GM18505 (cell line): ENCODE measurements at regions not wholly inside any gene's neighbourhood (a gene's known extent, or its start where the extent isn't known, plus 50 kb on each side); places are given as distances from the start of the nearest gene placed in this dataset.

ENCODE experiments used
- ATAC-seq: cut with Tn5 transposase; IDR thresholded peaks from one replicate; pipeline ENCODE4 v1.9.1; 2021; ENCODE audit not compliant: unreplicated experiment
- POLR2A ChIP-seq: IDR thresholded peaks from 4 replicates; pipeline ENCODE4 v1.6.1; 2011; ENCODE audit warnings: borderline replicate concordance; ENCODE audit not compliant: insufficient read depth, insufficient read length; ENCODE audit errors: extremely low read depth

- ATAC-seq, result no peak
Observed at GRCh38 chr13:89270736-89271135, 1599.6 kb downstream of the SLITRK5 start.

GRCh38 chr13:89279374-89279773 is 1608.2 kb downstream of the SLITRK5 start:
- ATAC-seq, result no peak
- TF ChIP-seq POLR2A, result no peak

More at GRCh38 chr13:89270736-89271135, 1599.6 kb downstream of the SLITRK5 start:
- no peak for TF ChIP-seq POLR2A

GRCh38 chr13:89281331-89281730 is 1610.2 kb downstream of the SLITRK5 start:
- ATAC-seq, result no peak
- no peak for TF ChIP-seq POLR2A

- no peak for TF ChIP-seq POLR2A
Observed at GRCh38 chr13:89282241-89282640, 1611.1 kb downstream of the SLITRK5 start.

GRCh38 chr13:89287381-89287780 is 1616.2 kb downstream of the SLITRK5 start:
- TF ChIP-seq POLR2A, result no peak
- ATAC-seq, result no peak

More at GRCh38 chr13:89282241-89282640, 1611.1 kb downstream of the SLITRK5 start:
- no peak for ATAC-seq

GRCh38 chr13:89294115-89294867 is 1623.1 kb downstream of the SLITRK5 start:
- TF ChIP-seq POLR2A, result no peak
- ATAC-seq, result no peak

- TF ChIP-seq POLR2A, result no peak
Observed at GRCh38 chr13:89307278-89307677, 1636.1 kb downstream of the SLITRK5 start.

GRCh38 chr13:89310943-89311672 is 1639.9 kb downstream of the SLITRK5 start:
- TF ChIP-seq POLR2A, result no peak
- no peak for ATAC-seq

More at GRCh38 chr13:89307278-89307677, 1636.1 kb downstream of the SLITRK5 start:
- no peak for ATAC-seq

- ATAC-seq, result no peak
- TF ChIP-seq POLR2A, result no peak
Observed at GRCh38 chr13:89315287-89315686, 1644.1 kb downstream of the SLITRK5 start.

GRCh38 chr13:89322466-89322865 is 1651.3 kb downstream of the SLITRK5 start:
- ATAC-seq, result no peak
- TF ChIP-seq POLR2A, result no peak

GRCh38 chr13:89324582-89324981 is 1653.4 kb downstream of the SLITRK5 start:
- TF ChIP-seq POLR2A, result no peak
- ATAC-seq, result no peak

GRCh38 chr13:89343165-89343564 is 1672.0 kb downstream of the SLITRK5 start:
- no peak for ATAC-seq
- TF ChIP-seq POLR2A, result no peak

- no peak for ATAC-seq
- TF ChIP-seq POLR2A, result no peak
Observed at GRCh38 chr13:89352384-89352783, 1681.2 kb downstream of the SLITRK5 start.

GRCh38 chr13:89361909-89362308 is 1690.7 kb downstream of the SLITRK5 start:
- no peak for ATAC-seq
- TF ChIP-seq POLR2A, result no peak
